T47D (cell line): ENCODE measurements at regions not wholly inside any gene's neighbourhood (a gene's known extent, or its start where the extent isn't known, plus 50 kb on each side); places are given as distances from the start of the nearest gene placed in this dataset.

Source experiments
- DNase-seq, 2 experiments: peaks; one replicate each; pipeline versions ENCODE4 v3.0.0 to v3.0.0-alpha.2; 2011 to 2012; ENCODE audit warnings: low read depth in 1 of 2, low spot score in 1 of 2
- JUND ChIP-seq: IDR thresholded peaks from 2 replicates; pipeline ENCODE4 v1.6.1; 2012; ENCODE audit warnings: low read depth
- in situ Hi-C: cut with HindIII; loops from 2 replicates; pipeline ENCODE4 v1.10.0; 2016; ENCODE audit warnings: low sequenced_read_pairs, low pct_unique_long_range_greater_than_20kb

GRCh38 chr6:118761645-118762044 lies 110.3 kb upstream of the CEP85L start:
- DNase-seq = no peak
- in situ Hi-C loops = no loop called here
- no peak for TF ChIP-seq JUND

- no peak for TF ChIP-seq JUND
- in situ Hi-C loops = no loop called here
- DNase-seq = no peak
Measured at GRCh38 chr6:118758946-118759345, 107.6 kb upstream of the CEP85L start.

- in situ Hi-C loops = no loop called here
- no peak for TF ChIP-seq JUND
- DNase-seq = no peak
Measured at GRCh38 chr6:118755941-118756646, 104.7 kb upstream of the CEP85L start.

- no peak for DNase-seq
- no peak for TF ChIP-seq JUND
- in situ Hi-C loops = no loop called here
Measured at GRCh38 chr6:118752803-118753202, 101.4 kb upstream of the CEP85L start.

- DNase-seq = no peak
- in situ Hi-C loops = no loop called here
- TF ChIP-seq JUND = no peak
Measured at GRCh38 chr6:118751072-118751471, 99.7 kb upstream of the CEP85L start.

GRCh38 chr6:118750143-118750542 lies 98.8 kb upstream of the CEP85L start:
- in situ Hi-C loops = no loop called here
- no peak for DNase-seq
- TF ChIP-seq JUND = no peak

GRCh38 chr6:118748311-118749062 lies 97.1 kb upstream of the CEP85L start:
- TF ChIP-seq JUND = no peak
- no peak for DNase-seq
- in situ Hi-C loops = no loop called here

GRCh38 chr6:118746825-118747174 lies 95.4 kb upstream of the CEP85L start:
- in situ Hi-C loops = no loop called here
- no peak for TF ChIP-seq JUND
- DNase-seq = no peak

GRCh38 chr6:118746145-118746824 lies 94.9 kb upstream of the CEP85L start:
- in situ Hi-C loops = no loop called here
- DNase-seq = no peak
- no peak for TF ChIP-seq JUND

GRCh38 chr6:118745156-118745555 lies 93.8 kb upstream of the CEP85L start:
- DNase-seq = no peak
- in situ Hi-C loops = no loop called here
- TF ChIP-seq JUND = no peak

- no peak for TF ChIP-seq JUND
- in situ Hi-C loops = no loop called here
- no peak for DNase-seq
Measured at GRCh38 chr6:118744261-118744941, 93.0 kb upstream of the CEP85L start.

- in situ Hi-C loops = no loop called here
- no peak for DNase-seq
Measured at GRCh38 chr6:118743746-118744145, 92.4 kb upstream of the CEP85L start.

More at GRCh38 chr6:118743746-118744145, 92.4 kb upstream of the CEP85L start:
- no peak for TF ChIP-seq JUND
